ENCODE measurements at regions not wholly inside any gene's neighbourhood (a gene's known extent, or its start where the extent isn't known, plus 50 kb on each side); places are given as distances from the start of the nearest gene placed in this dataset.

- no peak for DNase-seq
Observed at GRCh38 chr4:4960574-4960973, 58.7 kb downstream of the CYTL1 start.

GRCh38 chr4:4961936-4962335 is 57.3 kb downstream of the CYTL1 start:
- DNase-seq: no peak

- DNase-seq: no peak
Observed at GRCh38 chr4:4962928-4963327, 56.3 kb downstream of the CYTL1 start.

Data from amygdala (tissue), 56 donors.